HCT116 (cell line): ENCODE measurements at regions not wholly inside any gene's neighbourhood (a gene's known extent, or its start where the extent isn't known, plus 50 kb on each side); places are given as distances from the start of the nearest gene placed in this dataset.

Experiments
- ATAC-seq: fragments of 200-7000 bp; cut with Tn5 transposase; 2 replicates; pipeline ENCODE4 v1.9.1; 2020; ENCODE audit warnings: mild to moderate bottlenecking, moderate library complexity
- BruUV-seq: library from RNA; stranded (reverse); fragments of 400-500 nt; replicated peaks from 2 replicates; lab custom pipeline; 2021; lab: Mats Ljungman, UMichigan
- CTCF ChIA-PET: fragments of 300-600 bp; sonication (Branson Sonifier 250); formaldehyde crosslinking; loops from one replicate; lab custom pipeline; 2021; ENCODE audit warnings: antibody characterized with exemption; lab: Charles Lee
- POLR2A ChIA-PET: fragments of 300-600, 350-600 bp; sonication (Branson Sonifier 250); formaldehyde crosslinking; loops from one replicate; lab custom pipeline; 2021; ENCODE audit warnings: antibody characterized with exemption; lab: Charles Lee
- RAD21 ChIA-PET, 2 experiments: fragments of 300-600 bp; sonication (Branson Sonifier 250); formaldehyde crosslinking; loops; one replicate each; lab custom pipeline; 2023; ENCODE audit warnings: low total read pairs in 2 of 2; ENCODE audit not compliant: uncharacterized antibody in 2 of 2, unreplicated experiment in 2 of 2, low non-redundant PET in 1 of 2; lab: Charles Lee
- DNase-seq: peaks from one replicate; pipeline ENCODE4 v3.0.0-alpha.2; 2010; ENCODE audit warnings: low read depth, low spot score
- H2AFZ ChIP-seq: fragments of 200-600 bp; shearing (Covaris generic), sonication (generic); 2 replicates; pipeline ENCODE4 v1.6.1; 2017; ENCODE audit warnings: low read depth, mixed run types, mixed read lengths, antibody characterized with exemption, low read length; ENCODE audit not compliant: poor library complexity, severe bottlenecking
- H3K27ac ChIP-seq: 2 replicates; pipeline ENCODE4 v1.5.1; 2012; ENCODE audit warnings: low read depth, low read length
- H3K27me3 ChIP-seq: fragments of 200-600 bp; sonication (generic); 2 replicates; pipeline ENCODE4 v1.6.1; 2016; ENCODE audit warnings: mixed run types, low read length, mixed read lengths; ENCODE audit not compliant: insufficient read depth
- H3K36me3 ChIP-seq, 2 experiments: fragments of 200-500 bp in 1 of 2; fragments of 200-600 bp in 1 of 2; sonication (Bioruptor generic) in 1 of 2; sonication (generic) in 1 of 2; 2 replicates each; pipeline versions ENCODE4 v1.5.1 to v1.6.1; 2014 to 2016; ENCODE audit warnings: low read length in 2 of 2, inconsistent platforms in 1 of 2, mixed read lengths in 1 of 2, mixed run types in 1 of 2; ENCODE audit not compliant: insufficient read depth in 2 of 2, control insufficient read depth in 1 of 2
- H3K4me1 ChIP-seq, 2 experiments: fragments of 200-600 bp in 1 of 2; sonication (generic) in 1 of 2; 2 replicates each; pipeline versions ENCODE4 v1.5.1 to v1.6.1; 2012 to 2017; ENCODE audit warnings: low read length in 2 of 2, inconsistent platforms in 1 of 2, mild to moderate bottlenecking in 1 of 2, mixed read lengths in 1 of 2, mixed run types in 1 of 2, moderate library complexity in 1 of 2; ENCODE audit not compliant: insufficient read depth in 2 of 2, control insufficient read depth in 1 of 2
- H3K4me2 ChIP-seq: fragments of 200-600 bp; sonication (generic); 2 replicates; pipeline ENCODE4 v1.6.1; 2017; ENCODE audit warnings: mixed run types, low read length, mixed read lengths
- H3K4me3 ChIP-seq, 2 experiments: fragments of 200-600 bp in 1 of 2; sonication (generic) in 1 of 2; replicated peaks in 1 of 2; 2 replicates each; pipeline ENCODE4 v1.5.1; 2011 to 2016; ENCODE audit warnings: low read length in 2 of 2, control low read depth in 1 of 2, low read depth in 1 of 2, mild to moderate bottlenecking in 1 of 2, mixed read lengths in 1 of 2, mixed run types in 1 of 2
- H3K79me2 ChIP-seq: fragments of 200-600 bp; sonication (generic); 2 replicates; pipeline ENCODE4 v1.6.1; 2017; ENCODE audit warnings: mild to moderate bottlenecking, mixed run types, low read length, moderate library complexity, mixed read lengths; ENCODE audit not compliant: insufficient read depth
- H3K9ac ChIP-seq: fragments of 200-600 bp; sonication (generic); 2 replicates; pipeline ENCODE4 v1.6.1; 2016; ENCODE audit warnings: low read length, mixed read lengths
- H3K9me2 ChIP-seq: fragments of 200-600 bp; sonication (generic), shearing (Covaris generic); 2 replicates; pipeline ENCODE4 v1.6.1; 2017; ENCODE audit warnings: mixed run types, mild to moderate bottlenecking, moderate library complexity; ENCODE audit not compliant: insufficient read depth
- H3K9me3 ChIP-seq, 2 experiments: fragments of 200-500 bp in 1 of 2; fragments of 200-600 bp in 1 of 2; sonication (Bioruptor generic) in 1 of 2; sonication (generic) in 1 of 2; 2 replicates each; pipeline ENCODE4 v1.6.1; 2014 to 2017; ENCODE audit warnings: low read length in 2 of 2, mixed read lengths in 2 of 2, inconsistent platforms in 1 of 2, low read depth in 1 of 2, mild to moderate bottlenecking in 1 of 2, mixed run types in 1 of 2, moderate library complexity in 1 of 2; ENCODE audit not compliant: control insufficient read depth in 1 of 2, insufficient read depth in 1 of 2
- H4K20me1 ChIP-seq: fragments of 200-600 bp; sonication (generic), shearing (Covaris generic); 2 replicates; pipeline ENCODE4 v1.6.1; 2017; ENCODE audit warnings: mixed run types, mild to moderate bottlenecking, moderate library complexity; ENCODE audit not compliant: insufficient read depth
- CBX3 ChIP-seq: IDR thresholded peaks from 2 replicates; pipeline ENCODE4 v1.6.1; 2012; ENCODE audit warnings: low read depth
- EGR1 ChIP-seq: IDR thresholded peaks from 2 replicates; pipeline ENCODE4 v1.6.1; 2012; ENCODE audit warnings: low read depth
- JUND ChIP-seq: IDR thresholded peaks from 2 replicates; pipeline ENCODE4 v1.6.1; 2012
- POLR2AphosphoS5 ChIP-seq: IDR thresholded peaks from 2 replicates; pipeline ENCODE4 v1.6.1; 2011; ENCODE audit warnings: mild to moderate bottlenecking, low read depth, low read length, moderate library complexity
- RAD21 ChIP-seq: IDR thresholded peaks from 2 replicates; pipeline ENCODE4 v1.6.1; 2012; ENCODE audit warnings: low read depth, mild to moderate bottlenecking
- SP1 ChIP-seq: IDR thresholded peaks from 2 replicates; pipeline ENCODE4 v1.6.1; 2012; ENCODE audit warnings: low read depth
- SRF ChIP-seq: IDR thresholded peaks from 2 replicates; pipeline ENCODE4 v1.6.1; 2012; ENCODE audit warnings: low read depth
- TCF7L2 ChIP-seq: IDR thresholded peaks from 2 replicates; pipeline ENCODE4 v1.7.0; 2011; ENCODE audit warnings: borderline replicate concordance, inconsistent platforms; ENCODE audit not compliant: insufficient read depth, insufficient read length; ENCODE audit errors: extremely low read depth
- YY1 ChIP-seq: IDR thresholded peaks from 2 replicates; pipeline ENCODE4 v1.6.1; 2011; ENCODE audit warnings: low read length, low read depth, moderate library complexity, mild to moderate bottlenecking; ENCODE audit not compliant: insufficient replicate concordance; ENCODE audit errors: extremely low read depth
- intact Hi-C: fragments of 100-400 bp; cut with micrococcal nuclease; formaldehyde crosslinking; loops from 2 replicates; pipeline ENCODE4 v1.10.0; 2022
- TF ChIP-seq, protein P1 (sequence below): IDR thresholded peaks from 2 replicates; pipeline ENCODE4 v1.6.1; 2012
- TF ChIP-seq, protein P2 (sequence below), 3 experiments: fragments of 200-600 bp in 1 of 3; sonication (generic) in 1 of 3; IDR thresholded peaks in 2 of 3; conservative IDR thresholded peaks in 1 of 3; 2 replicates each; pipeline ENCODE4 v1.5.1; 2012 to 2017; ENCODE audit warnings: low read depth in 2 of 3, low read length in 2 of 3, antibody characterized with exemption in 1 of 3, borderline replicate concordance in 1 of 3, control low read depth in 1 of 3, mild to moderate bottlenecking in 1 of 3, mixed read lengths in 1 of 3, mixed run types in 1 of 3, moderate library complexity in 1 of 3; ENCODE audit not compliant: insufficient read depth in 1 of 3
- TF ChIP-seq, protein P3 (sequence below): IDR thresholded peaks from 2 replicates; pipeline ENCODE4 v1.6.1; 2011; ENCODE audit warnings: mild to moderate bottlenecking, low read length, moderate library complexity; ENCODE audit not compliant: insufficient replicate concordance; ENCODE audit errors: extremely low read depth

DNA sequence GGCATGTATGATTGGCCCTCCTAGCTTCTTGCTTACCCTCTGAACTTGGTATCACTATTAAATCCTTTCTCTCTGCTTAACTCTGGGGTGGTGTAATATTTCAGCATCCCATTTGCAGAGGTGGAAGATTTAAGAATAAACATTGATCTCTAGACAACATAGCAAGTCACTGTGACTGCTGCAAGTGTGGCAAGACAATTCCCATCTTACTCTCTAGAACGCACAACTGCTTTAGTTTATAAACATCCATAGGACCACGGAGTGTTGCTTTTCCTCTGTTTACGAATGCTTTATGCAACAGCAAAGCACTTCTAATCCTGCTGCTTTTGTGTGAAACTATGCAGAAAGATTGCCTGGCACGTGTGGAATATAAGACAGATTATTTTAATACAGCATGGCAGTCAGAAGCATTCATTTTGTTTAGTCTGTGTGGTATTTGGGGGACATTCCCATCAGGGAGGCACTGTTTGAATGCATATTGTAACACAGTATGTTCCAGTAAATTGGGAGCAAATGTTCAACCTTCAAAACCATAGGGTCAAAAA lies 338.9 kb upstream of the TMCO5A start:
- Histone ChIP-seq H3K36me3 (no peaks in the 10 kb centered on the region), H3K79me2 (no peaks in the 10 kb centered on the region), H2AFZ (no peak overlapping the region)
- no peak for TF ChIP-seq SP1
- TF ChIP-seq EGR1, result no peak
- no peak for TF ChIP-seq TCF7L2
- no peak for TF ChIP-seq CBX3
- TF ChIP-seq SRF, result no peak
- no peak for TF ChIP-seq RAD21
- TF ChIP-seq, protein P1, sequence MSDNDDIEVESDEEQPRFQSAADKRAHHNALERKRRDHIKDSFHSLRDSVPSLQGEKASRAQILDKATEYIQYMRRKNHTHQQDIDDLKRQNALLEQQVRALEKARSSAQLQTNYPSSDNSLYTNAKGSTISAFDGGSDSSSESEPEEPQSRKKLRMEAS, result no peak
- no peak for TF ChIP-seq JUND
- no peak for TF ChIP-seq POLR2AphosphoS5
- TF ChIP-seq, protein P2, sequence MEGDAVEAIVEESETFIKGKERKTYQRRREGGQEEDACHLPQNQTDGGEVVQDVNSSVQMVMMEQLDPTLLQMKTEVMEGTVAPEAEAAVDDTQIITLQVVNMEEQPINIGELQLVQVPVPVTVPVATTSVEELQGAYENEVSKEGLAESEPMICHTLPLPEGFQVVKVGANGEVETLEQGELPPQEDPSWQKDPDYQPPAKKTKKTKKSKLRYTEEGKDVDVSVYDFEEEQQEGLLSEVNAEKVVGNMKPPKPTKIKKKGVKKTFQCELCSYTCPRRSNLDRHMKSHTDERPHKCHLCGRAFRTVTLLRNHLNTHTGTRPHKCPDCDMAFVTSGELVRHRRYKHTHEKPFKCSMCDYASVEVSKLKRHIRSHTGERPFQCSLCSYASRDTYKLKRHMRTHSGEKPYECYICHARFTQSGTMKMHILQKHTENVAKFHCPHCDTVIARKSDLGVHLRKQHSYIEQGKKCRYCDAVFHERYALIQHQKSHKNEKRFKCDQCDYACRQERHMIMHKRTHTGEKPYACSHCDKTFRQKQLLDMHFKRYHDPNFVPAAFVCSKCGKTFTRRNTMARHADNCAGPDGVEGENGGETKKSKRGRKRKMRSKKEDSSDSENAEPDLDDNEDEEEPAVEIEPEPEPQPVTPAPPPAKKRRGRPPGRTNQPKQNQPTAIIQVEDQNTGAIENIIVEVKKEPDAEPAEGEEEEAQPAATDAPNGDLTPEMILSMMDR (IDR thresholded peaks at IDR 0.05 in 2 of 3, conservative IDR thresholded peaks at IDR 0.05 in 1 of 3; ENCODE audit: borderline replicate concordance in 1 of 3, insufficient read depth in 1 of 3, low read depth in 2 of 3, low read length in 2 of 3), result no peak
- TF ChIP-seq, protein P3, sequence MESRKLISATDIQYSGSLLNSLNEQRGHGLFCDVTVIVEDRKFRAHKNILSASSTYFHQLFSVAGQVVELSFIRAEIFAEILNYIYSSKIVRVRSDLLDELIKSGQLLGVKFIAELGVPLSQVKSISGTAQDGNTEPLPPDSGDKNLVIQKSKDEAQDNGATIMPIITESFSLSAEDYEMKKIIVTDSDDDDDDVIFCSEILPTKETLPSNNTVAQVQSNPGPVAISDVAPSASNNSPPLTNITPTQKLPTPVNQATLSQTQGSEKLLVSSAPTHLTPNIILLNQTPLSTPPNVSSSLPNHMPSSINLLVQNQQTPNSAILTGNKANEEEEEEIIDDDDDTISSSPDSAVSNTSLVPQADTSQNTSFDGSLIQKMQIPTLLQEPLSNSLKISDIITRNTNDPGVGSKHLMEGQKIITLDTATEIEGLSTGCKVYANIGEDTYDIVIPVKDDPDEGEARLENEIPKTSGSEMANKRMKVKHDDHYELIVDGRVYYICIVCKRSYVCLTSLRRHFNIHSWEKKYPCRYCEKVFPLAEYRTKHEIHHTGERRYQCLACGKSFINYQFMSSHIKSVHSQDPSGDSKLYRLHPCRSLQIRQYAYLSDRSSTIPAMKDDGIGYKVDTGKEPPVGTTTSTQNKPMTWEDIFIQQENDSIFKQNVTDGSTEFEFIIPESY, result no peak
- TF ChIP-seq YY1, result no peak
- TF ChIP-seq, all 23 proteins: peak for 0
- Histone ChIP-seq H3K4me3 (no peak overlapping the region), H3K9ac (no peak overlapping the region), H3K4me2 (no peak overlapping the region), H3K27me3 (peaks cover 31% of the 10 kb centered on the region), H4K20me1 (no peaks in the 10 kb centered on the region), H3K9me3 (no peaks in the 10 kb centered on the region), H3K4me1 (no peaks in the 10 kb centered on the region), H3K27ac (no peak overlapping the region), H3K9me2 (no peaks in the 10 kb centered on the region)
- ChIA-PET RAD21 (no interaction called here), POLR2A (no interaction called here), CTCF (no interaction called here)
- intact Hi-C loops, result no loop called here
- ATAC-seq, result no peak
- BruUV-seq, result no TSS peak
- no peak for DNase-seq
